ENCODE measurements at regions not wholly inside any gene's neighbourhood (a gene's known extent, or its start where the extent isn't known, plus 50 kb on each side); places are given as distances from the start of the nearest gene placed in this dataset.

DNA sequence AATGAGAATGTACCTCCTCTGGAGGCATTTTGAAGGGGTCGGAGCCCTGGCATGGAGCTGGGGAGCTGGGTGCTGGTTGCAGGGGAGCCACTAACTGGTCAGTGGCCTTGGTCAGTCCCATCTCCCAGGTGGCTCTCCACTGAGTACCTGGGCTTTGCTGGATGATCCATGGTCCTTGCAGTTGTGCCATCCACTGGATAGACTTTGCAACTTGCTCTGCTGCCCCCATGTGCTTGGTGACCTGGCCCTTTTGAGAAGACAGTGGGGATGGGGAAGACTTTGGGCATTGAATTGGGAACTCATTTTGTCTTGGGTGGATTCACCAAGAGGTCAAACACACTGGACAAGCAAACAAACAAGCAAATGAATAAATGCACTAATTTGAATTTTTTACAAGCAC is 263.9 kb downstream of the MYCN start:
- intact Hi-C loops (cut with micrococcal nuclease; ENCODE audit: unreplicated experiment) = no loop called here
- CTCF ChIA-PET = interaction anchor here (0.6 kb wide), 1 partner anchor 239 kb away, joined by 3 read pairs; no protein-coding TSS in a partner anchor
- Mint-ChIP-seq H3K36me3 (ENCODE audit: insufficient read depth, unreplicated experiment) (no peaks in the 10 kb centered on the region), H3K27ac (ENCODE audit: unreplicated experiment) (no peak overlapping the region), H3K4me3 (ENCODE audit: low read depth, unreplicated experiment) (no peak overlapping the region), H3K27me3 (ENCODE audit: unreplicated experiment) (peaks cover 10% of the 10 kb centered on the region), H3K4me1 (ENCODE audit: low read depth, unreplicated experiment) (peaks cover 11% of the 10 kb centered on the region), H3K9me3 (ENCODE audit: low read depth, unreplicated experiment) (peaks cover 3% of the 10 kb centered on the region)
- BruUV-seq (replicated peaks) = no TSS peak
- no peak for DNase-seq
- TF ChIP-seq, protein P1, sequence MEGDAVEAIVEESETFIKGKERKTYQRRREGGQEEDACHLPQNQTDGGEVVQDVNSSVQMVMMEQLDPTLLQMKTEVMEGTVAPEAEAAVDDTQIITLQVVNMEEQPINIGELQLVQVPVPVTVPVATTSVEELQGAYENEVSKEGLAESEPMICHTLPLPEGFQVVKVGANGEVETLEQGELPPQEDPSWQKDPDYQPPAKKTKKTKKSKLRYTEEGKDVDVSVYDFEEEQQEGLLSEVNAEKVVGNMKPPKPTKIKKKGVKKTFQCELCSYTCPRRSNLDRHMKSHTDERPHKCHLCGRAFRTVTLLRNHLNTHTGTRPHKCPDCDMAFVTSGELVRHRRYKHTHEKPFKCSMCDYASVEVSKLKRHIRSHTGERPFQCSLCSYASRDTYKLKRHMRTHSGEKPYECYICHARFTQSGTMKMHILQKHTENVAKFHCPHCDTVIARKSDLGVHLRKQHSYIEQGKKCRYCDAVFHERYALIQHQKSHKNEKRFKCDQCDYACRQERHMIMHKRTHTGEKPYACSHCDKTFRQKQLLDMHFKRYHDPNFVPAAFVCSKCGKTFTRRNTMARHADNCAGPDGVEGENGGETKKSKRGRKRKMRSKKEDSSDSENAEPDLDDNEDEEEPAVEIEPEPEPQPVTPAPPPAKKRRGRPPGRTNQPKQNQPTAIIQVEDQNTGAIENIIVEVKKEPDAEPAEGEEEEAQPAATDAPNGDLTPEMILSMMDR (IDR thresholded peaks at IDR 0.05; ENCODE audit: unreplicated experiment) = no peak

GRCh38 chr2:16203691-16204090 is 263.3 kb downstream of the MYCN start:
- H3K36me3 Mint-ChIP-seq (ENCODE audit: insufficient read depth, unreplicated experiment) = no peaks in the 10 kb centered on the region
- peaks cover 11% of the 10 kb centered on the region for H3K4me1 Mint-ChIP-seq (ENCODE audit: low read depth, unreplicated experiment)
- intact Hi-C loops (cut with micrococcal nuclease; ENCODE audit: unreplicated experiment) = no loop called here
- peaks cover 3% of the 10 kb centered on the region for H3K9me3 Mint-ChIP-seq (ENCODE audit: low read depth, unreplicated experiment)
- TF ChIP-seq, protein P1 (IDR thresholded peaks at IDR 0.05; ENCODE audit: unreplicated experiment) = no peak
- no peak overlapping the region for H3K27ac Mint-ChIP-seq (ENCODE audit: unreplicated experiment)
- CTCF ChIA-PET = no interaction called here
- peaks cover 10% of the 10 kb centered on the region for H3K27me3 Mint-ChIP-seq (ENCODE audit: unreplicated experiment)
- no TSS peak for BruUV-seq (replicated peaks)
- DNase-seq = no peak
- no peak overlapping the region for H3K4me3 Mint-ChIP-seq (ENCODE audit: low read depth, unreplicated experiment)

DNA sequence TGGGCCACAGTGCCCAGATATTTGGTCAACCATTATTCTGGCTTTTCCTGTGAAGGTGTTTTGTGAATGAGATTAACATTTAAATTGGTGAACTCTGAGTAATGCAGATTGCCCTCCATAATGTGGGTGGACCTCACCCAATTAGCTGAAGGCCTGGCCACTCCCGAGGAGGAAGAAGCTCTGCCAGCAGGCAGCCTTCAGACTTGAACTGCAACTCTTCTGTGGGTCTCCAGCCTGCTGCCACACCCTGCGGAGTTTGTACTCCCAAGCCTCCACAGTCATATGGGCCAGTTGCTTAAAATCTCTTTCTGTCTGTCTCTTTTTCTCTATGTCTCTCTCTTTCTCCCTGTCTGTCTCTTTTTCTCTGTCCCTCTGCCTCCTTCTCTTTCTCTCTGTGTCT is 262.7 kb downstream of the MYCN start:
- BruUV-seq (replicated peaks) = no TSS peak
- no peak overlapping the region for H3K4me3 Mint-ChIP-seq (ENCODE audit: low read depth, unreplicated experiment)
- CTCF ChIA-PET = no interaction called here
- H3K9me3 Mint-ChIP-seq (ENCODE audit: low read depth, unreplicated experiment) = no peaks in the 10 kb centered on the region
- peaks cover 10% of the 10 kb centered on the region for H3K27me3 Mint-ChIP-seq (ENCODE audit: unreplicated experiment)
- no peak overlapping the region for H3K27ac Mint-ChIP-seq (ENCODE audit: unreplicated experiment)
- intact Hi-C loops (cut with micrococcal nuclease; ENCODE audit: unreplicated experiment) = no loop called here
- TF ChIP-seq, protein P1 (IDR thresholded peaks at IDR 0.05; ENCODE audit: unreplicated experiment) = no peak
- peaks cover 11% of the 10 kb centered on the region for H3K4me1 Mint-ChIP-seq (ENCODE audit: low read depth, unreplicated experiment)
- no peak for DNase-seq
- H3K36me3 Mint-ChIP-seq (ENCODE audit: insufficient read depth, unreplicated experiment) = no peaks in the 10 kb centered on the region

DNA sequence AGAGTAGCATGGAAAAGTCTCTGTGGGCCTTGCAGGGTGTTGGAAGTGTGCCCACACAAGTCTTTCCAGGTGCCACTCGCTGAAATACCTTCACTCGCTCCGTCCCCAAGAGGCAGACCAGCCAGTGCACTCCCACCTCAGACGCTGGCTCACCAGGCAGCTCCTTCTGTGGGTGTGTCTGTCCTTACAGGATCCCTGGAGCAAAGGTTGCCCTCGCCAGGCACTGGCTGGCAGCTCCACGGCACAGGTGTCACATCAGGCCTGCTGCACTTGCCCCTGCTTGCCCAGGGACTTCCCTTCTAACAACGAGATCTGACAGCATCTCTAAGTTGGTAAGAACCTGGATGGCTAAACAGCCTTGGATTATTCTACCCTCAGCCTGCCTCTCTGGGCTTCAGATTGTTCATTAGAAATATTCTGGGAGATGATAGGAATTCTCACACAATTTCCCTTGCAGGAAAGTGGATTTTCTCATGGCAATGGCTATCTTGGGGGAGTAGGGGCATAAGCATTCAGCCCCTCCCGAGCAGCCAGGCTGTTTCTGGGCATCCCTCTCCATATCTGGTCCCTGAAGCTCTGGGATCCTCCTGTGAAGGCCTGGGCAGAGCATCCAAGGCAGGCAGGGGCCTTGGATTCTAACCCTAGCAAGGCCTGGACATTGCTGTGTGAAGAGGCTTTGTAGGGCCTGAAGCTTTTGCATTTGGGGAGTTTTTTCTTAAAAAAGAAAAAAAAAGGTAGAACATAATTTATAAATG is 262.1 kb downstream of the MYCN start:
- no peak overlapping the region for H3K27ac Mint-ChIP-seq (ENCODE audit: unreplicated experiment)
- H3K27me3 Mint-ChIP-seq (ENCODE audit: unreplicated experiment) = peaks cover 10% of the 10 kb centered on the region
- H3K4me1 Mint-ChIP-seq (ENCODE audit: low read depth, unreplicated experiment) = peaks cover 12% of the 10 kb centered on the region
- TF ChIP-seq, protein P1 (IDR thresholded peaks at IDR 0.05; ENCODE audit: unreplicated experiment) = no peak
- no peak overlapping the region for H3K4me3 Mint-ChIP-seq (ENCODE audit: low read depth, unreplicated experiment)
- intact Hi-C loops (cut with micrococcal nuclease; ENCODE audit: unreplicated experiment) = no loop called here
- H3K9me3 Mint-ChIP-seq (ENCODE audit: low read depth, unreplicated experiment) = no peaks in the 10 kb centered on the region
- CTCF ChIA-PET = no interaction called here
- no peaks in the 10 kb centered on the region for H3K36me3 Mint-ChIP-seq (ENCODE audit: insufficient read depth, unreplicated experiment)
- no peak for DNase-seq
- BruUV-seq (replicated peaks) = no TSS peak

Data from Calu3 (cell line).